AG09309 (cell line): ENCODE measurements at regions not wholly inside any gene's neighbourhood (a gene's known extent, or its start where the extent isn't known, plus 50 kb on each side); places are given as distances from the start of the nearest gene placed in this dataset.

Experiments used
- DNase-seq: peaks from one replicate; pipeline ENCODE4 v3.0.0-alpha.2; 2010; ENCODE audit warnings: low read depth
- H3K4me3 ChIP-seq: 2 replicates; pipeline ENCODE4 v1.5.1; 2011; ENCODE audit warnings: mild to moderate bottlenecking, low read depth, low read length, moderate library complexity; ENCODE audit not compliant: control insufficient read depth
- TF ChIP-seq, protein P1 (sequence below): IDR thresholded peaks from 2 replicates; pipeline ENCODE4 v1.5.1; 2011; ENCODE audit warnings: mild to moderate bottlenecking, low read depth, low read length, inconsistent platforms; ENCODE audit not compliant: insufficient read depth, control insufficient read depth; ENCODE audit errors: missing control alignments

DNA sequence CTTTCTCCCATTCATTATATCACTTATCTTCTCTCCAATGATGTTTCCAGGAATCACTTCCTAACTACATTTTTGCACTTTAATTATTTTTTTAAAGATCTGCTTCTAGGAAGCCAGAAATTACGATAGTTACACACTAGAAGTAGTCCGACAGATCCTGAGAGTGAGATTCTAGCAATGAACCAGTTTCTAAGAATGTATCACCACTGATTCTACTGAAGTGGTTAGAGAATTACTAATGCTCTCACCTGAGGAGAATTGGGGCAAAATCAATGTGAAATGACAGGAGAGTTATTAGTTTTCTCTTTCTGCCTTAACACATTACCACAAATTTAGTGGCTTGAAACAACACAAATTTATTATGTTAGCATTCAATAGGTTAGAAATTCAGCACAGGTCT is 241.2 kb downstream of the CASP12 start:
- TF ChIP-seq, protein P1, sequence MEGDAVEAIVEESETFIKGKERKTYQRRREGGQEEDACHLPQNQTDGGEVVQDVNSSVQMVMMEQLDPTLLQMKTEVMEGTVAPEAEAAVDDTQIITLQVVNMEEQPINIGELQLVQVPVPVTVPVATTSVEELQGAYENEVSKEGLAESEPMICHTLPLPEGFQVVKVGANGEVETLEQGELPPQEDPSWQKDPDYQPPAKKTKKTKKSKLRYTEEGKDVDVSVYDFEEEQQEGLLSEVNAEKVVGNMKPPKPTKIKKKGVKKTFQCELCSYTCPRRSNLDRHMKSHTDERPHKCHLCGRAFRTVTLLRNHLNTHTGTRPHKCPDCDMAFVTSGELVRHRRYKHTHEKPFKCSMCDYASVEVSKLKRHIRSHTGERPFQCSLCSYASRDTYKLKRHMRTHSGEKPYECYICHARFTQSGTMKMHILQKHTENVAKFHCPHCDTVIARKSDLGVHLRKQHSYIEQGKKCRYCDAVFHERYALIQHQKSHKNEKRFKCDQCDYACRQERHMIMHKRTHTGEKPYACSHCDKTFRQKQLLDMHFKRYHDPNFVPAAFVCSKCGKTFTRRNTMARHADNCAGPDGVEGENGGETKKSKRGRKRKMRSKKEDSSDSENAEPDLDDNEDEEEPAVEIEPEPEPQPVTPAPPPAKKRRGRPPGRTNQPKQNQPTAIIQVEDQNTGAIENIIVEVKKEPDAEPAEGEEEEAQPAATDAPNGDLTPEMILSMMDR, result no peak
- no peak overlapping the region for H3K4me3 ChIP-seq

DNA sequence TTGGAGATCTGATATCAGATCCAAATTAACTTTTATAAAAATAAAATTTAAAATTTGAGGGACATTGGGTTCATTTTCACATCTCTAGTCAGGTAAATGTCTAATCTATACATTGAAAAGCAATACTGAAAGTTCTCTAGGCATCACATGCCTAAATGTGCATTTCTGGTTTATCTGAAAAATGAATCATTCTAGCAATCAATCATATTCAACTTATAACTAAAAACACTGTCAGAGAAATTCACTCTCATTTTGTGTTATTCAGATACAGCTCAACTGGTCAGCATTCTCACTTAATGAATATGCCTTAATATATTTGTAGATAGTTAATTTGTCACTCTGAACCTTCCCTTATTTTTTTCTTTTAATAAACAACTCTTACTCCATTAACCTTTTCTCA is 243.2 kb downstream of the CASP12 start:
- no peak for DNase-seq
- TF ChIP-seq, protein P1, result no peak
- no peak overlapping the region for H3K4me3 ChIP-seq

More for the DNA sequence above, 241.2 kb downstream of the CASP12 start:
- DNase-seq, result no peak

DNA sequence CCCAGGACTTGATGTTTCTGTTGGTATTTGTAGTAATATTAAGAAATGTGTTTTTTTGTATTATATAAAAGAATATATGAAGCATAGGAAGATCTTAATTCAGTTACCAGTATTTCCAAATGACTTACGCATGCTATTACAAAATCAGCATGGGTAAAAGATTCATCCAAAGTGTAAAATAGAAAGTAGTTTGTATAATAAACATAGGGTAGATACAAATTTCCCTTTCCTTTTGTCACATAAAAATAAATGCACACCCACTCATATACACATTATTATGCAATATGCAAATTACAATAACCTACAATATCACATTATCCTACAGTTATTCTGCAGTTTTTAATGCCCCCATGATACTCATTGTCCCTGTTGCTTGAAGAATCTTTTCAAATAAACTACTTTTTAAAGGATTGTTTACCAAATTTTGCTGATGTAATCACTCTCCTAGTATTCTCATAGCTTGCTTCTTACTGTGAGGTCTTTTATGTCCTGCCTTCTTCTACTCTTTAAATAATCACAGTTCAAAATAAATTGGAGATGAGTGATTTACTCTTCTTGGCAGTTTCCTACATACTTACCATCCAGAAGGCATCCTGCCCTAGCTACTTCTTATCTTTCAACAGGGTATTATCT is 244.0 kb downstream of the CASP12 start:
- DNase-seq, result no peak
- TF ChIP-seq, protein P1, result no peak
- H3K4me3 ChIP-seq, result no peak overlapping the region

DNA sequence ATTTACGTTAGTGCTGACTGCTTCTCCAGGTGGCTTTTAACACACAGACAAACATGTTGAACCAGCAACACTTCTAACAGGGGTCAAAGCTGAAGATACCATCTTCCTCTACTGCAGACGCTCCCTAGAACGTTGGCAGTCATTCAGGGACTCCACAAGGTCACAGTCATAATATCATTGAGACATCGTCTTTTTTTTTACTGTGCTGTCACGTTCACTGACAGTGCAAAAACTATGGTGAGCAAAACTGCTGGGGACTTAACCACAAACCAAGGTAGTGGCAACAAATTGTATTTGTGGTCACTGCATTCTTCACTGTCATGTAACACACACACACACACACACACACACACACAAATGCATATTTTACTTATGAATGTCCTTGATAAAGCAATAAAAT is 244.9 kb downstream of the CASP12 start:
- TF ChIP-seq, protein P1, result no peak
- no peak overlapping the region for H3K4me3 ChIP-seq
- DNase-seq, result no peak

DNA sequence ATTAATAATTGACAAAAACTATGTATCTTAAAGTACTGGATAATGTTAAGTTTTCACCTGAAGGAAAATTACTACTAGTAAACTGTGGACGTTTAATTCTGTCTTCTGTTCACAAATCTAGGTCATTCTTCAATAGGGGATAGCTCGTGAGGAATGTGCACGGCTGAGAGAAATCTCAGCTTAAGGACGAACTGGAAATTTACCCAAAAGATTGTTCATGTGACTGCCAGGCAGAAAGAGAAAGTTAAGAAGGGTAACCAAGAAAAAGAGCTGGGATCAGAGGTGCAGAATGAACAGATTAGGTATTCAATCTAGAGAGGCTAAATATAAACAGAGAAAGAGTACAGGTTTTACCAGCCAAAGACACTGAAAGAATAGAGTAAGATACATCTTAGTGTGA is 245.3 kb downstream of the CASP12 start:
- no peak for DNase-seq
- TF ChIP-seq, protein P1, result no peak
- H3K4me3 ChIP-seq, result no peak overlapping the region

DNA sequence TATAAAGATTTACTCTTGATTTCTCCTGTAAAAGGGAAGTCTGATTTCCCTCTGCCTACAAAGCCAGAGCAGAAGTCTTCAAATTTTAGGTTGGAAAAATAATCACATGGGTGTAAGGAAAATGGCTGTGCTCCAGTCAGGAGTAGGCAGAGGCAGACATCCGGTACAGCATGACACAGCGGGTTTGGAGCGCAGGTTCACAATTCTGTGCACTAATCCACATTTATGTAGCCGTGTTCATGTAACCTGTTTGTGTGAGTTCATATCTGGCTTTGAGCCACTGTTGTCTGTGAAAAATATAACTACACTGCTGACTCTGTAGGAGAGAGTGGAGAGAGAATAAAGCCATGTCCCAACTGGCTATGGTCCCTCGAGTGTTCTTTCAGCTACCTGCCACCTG is 248.0 kb downstream of the CASP12 start:
- TF ChIP-seq, protein P1, result no peak

More for the DNA sequence above, 248.0 kb downstream of the CASP12 start:
- H3K4me3 ChIP-seq, result no peak overlapping the region
- no peak for DNase-seq
